H1 (cell line): ENCODE measurements at regions not wholly inside any gene's neighbourhood (a gene's known extent, or its start where the extent isn't known, plus 50 kb on each side); places are given as distances from the start of the nearest gene placed in this dataset.

Source experiments
- BACH1 ChIP-seq: IDR thresholded peaks from 2 replicates; pipeline ENCODE4 v1.6.1; 2012; ENCODE audit warnings: low read length, improper control_type of control experiment
- CHD1 ChIP-seq: IDR thresholded peaks from 2 replicates; pipeline ENCODE4 v1.6.1; 2012; ENCODE audit warnings: low read depth, low read length, improper control_type of control experiment
- CHD7 ChIP-seq: fragments of 300-600 bp; sonication (generic); IDR thresholded peaks from 2 replicates; pipeline ENCODE4 v1.7.1; 2012; ENCODE audit warnings: low read length, moderate library complexity, mild to moderate bottlenecking, inconsistent platforms; ENCODE audit not compliant: insufficient replicate concordance
- GABPA ChIP-seq: IDR thresholded peaks from 2 replicates; pipeline ENCODE4 v1.6.1; 2011; ENCODE audit warnings: mild to moderate bottlenecking, low read length, moderate library complexity, borderline replicate concordance; ENCODE audit not compliant: insufficient read depth
- GTF2F1 ChIP-seq: IDR thresholded peaks from 2 replicates; pipeline ENCODE4 v1.6.1; 2012; ENCODE audit warnings: low read depth, low read length, improper control_type of control experiment, borderline replicate concordance
- HDAC2 ChIP-seq, 2 experiments: fragments of 300-600 bp in 1 of 2; sonication (generic) in 1 of 2; IDR thresholded peaks; 2 replicates each; pipeline ENCODE4 v1.6.1; 2011 to 2012; ENCODE audit warnings: low read depth in 2 of 2, low read length in 2 of 2, mild to moderate bottlenecking in 2 of 2, moderate library complexity in 2 of 2, borderline replicate concordance in 1 of 2, inconsistent platforms in 1 of 2
- MAX ChIP-seq: IDR thresholded peaks from 2 replicates; pipeline ENCODE4 v1.6.1; 2012; ENCODE audit warnings: inconsistent platforms
- RBBP5 ChIP-seq: IDR thresholded peaks from 2 replicates; pipeline ENCODE4 v1.7.1; 2012; ENCODE audit warnings: low read depth, mild to moderate bottlenecking, inconsistent platforms, low read length, moderate library complexity, borderline replicate concordance
- SIRT6 ChIP-seq: IDR thresholded peaks from one replicate; pipeline ENCODE4 v1.7.1; 2012; ENCODE audit warnings: low read length, inconsistent platforms
- SP1 ChIP-seq: IDR thresholded peaks from 2 replicates; pipeline ENCODE4 v1.6.1; 2011; ENCODE audit warnings: low read depth, low read length

- no peak for TF ChIP-seq CHD7
- no peak; a peak in 1 of 4 replicates for TF ChIP-seq HDAC2 (IDR thresholded peaks at IDR 0.05; ENCODE audit: borderline replicate concordance in 1 of 2, low read depth in 2 of 2, low read length in 2 of 2)
- TF ChIP-seq BACH1: no peak
- no peak for TF ChIP-seq SP1
- no peak for TF ChIP-seq RBBP5
- no peak for TF ChIP-seq MAX
- TF ChIP-seq GTF2F1: no peak
- no peak for TF ChIP-seq CHD1
- TF ChIP-seq SIRT6: no peak
- TF ChIP-seq GABPA: no peak
Measured at GRCh38 chr4:137661693-137662092, 129.4 kb upstream of the PCDH18 start (continued).
